GM21423 (cell line): ENCODE measurements at regions not wholly inside any gene's neighbourhood (a gene's known extent, or its start where the extent isn't known, plus 50 kb on each side); places are given as distances from the start of the nearest gene placed in this dataset.
"Not testable (repeated sequence)": the region's sequence is repeated elsewhere in the genome, so short reads cannot be mapped to it uniquely, and the experiment has no call there.

Experiments
- ATAC-seq: cut with Tn5 transposase; IDR thresholded peaks from one replicate; pipeline ENCODE4 v1.9.1; 2021; ENCODE audit warnings: mild to moderate bottlenecking, moderate library complexity; ENCODE audit not compliant: unreplicated experiment

- ATAC-seq = no peak
Observed at GRCh38 chr2:47653902-47654789, 83.4 kb upstream of the KCNK12 start.

DNA sequence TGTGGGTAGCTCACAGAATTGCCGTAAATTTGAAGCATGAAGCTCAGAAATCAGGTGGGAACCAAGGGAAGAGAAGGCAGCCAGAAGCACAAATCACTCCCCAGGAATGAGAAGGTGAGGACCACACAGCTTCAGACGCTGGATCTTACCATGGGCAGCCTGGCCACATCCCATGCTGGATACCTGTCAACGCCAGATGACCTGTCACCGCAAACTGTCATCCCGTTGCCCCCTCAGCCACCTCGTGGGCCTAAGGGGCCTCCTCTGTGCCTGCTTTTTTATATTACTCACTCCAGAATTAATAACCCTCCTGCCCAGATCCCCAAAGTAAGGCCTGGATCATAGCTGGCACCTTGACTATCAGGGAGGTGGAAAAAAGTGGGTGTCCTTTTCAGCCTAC is 82.3 kb upstream of the KCNK12 start:
- no peak for ATAC-seq

DNA sequence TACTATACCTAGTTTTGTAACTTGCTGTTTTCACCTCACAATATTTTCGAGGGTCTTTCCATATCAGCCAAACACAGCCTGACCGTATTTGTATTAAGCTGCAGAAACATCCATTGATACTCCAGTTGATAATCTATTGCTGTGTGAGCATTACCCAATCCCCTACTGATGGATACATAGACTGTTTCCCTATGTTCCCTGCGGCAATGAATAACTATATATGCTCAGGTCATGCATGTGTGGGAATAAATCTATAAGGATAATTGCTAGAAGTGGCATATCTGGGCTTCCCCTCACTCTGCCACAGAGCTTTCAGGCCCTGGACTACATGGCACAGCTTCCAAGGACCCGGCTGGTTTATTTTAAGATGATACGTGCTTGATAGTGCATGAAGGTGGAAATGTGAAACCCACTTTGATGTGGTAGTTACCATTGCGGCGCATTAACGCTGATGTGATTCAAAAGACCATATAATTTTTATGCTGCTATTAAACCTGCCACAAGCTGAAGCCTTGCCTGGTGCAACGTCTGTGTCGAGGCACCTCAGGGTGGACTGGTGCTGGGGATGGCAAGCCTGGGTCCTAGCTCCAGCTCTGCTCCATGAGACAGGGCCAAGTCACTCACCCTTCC is 81.4 kb upstream of the KCNK12 start:
- no peak for ATAC-seq

- ATAC-seq = no peak
Observed at GRCh38 chr2:47651296-47651695, 80.5 kb upstream of the KCNK12 start.

DNA sequence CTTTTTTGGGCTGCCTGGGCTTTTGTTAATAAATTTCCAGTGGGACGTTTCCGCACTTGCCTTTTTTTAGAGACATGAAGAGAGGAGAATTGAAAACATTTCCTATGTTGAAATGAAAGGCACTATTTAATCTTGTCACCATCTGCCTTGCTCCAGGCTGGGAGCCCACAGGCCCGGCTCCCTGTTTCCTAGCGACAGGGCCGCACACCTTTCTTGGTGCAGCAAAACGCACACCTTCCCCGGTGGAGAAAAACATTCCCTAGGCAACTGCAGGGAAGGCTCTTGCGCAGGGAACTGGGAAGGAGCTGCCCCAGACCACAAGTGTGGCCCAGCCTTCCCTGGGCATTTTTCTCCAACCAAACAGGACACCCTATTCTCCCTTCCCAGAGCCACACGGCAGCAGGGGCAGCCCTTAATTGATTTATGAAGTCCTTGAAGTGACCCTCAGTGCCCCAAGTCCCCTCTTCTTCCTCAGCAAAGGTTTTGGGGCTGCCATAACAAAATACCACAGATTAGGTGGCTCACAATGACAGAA is 79.3 kb upstream of the KCNK12 start:
- no peak for ATAC-seq

GRCh38 chr2:47645246-47645645 is 74.5 kb upstream of the KCNK12 start:
- ATAC-seq = no peak

DNA sequence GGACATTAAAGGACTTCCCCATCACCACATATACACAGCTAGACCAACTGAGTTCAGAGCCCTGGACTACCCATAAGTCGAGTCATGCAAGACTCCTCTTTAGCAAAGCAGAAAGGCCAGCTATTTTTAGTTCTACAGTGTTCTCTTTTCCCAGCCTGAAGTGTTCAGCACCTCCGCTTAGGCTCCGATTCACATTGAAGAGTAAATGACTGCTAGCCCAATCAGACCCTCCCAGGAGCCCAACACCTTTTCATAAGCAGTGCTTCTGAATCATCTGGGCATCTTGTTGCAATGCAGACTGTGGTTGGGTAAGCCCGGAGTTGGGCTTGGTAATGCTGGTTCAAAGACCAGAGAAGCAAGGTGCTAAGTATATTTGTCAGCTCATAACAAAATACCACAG is 73.6 kb upstream of the KCNK12 start:
- no peak for ATAC-seq

- no peak for ATAC-seq
Observed at GRCh38 chr2:47641366-47641765, 70.6 kb upstream of the KCNK12 start.

DNA sequence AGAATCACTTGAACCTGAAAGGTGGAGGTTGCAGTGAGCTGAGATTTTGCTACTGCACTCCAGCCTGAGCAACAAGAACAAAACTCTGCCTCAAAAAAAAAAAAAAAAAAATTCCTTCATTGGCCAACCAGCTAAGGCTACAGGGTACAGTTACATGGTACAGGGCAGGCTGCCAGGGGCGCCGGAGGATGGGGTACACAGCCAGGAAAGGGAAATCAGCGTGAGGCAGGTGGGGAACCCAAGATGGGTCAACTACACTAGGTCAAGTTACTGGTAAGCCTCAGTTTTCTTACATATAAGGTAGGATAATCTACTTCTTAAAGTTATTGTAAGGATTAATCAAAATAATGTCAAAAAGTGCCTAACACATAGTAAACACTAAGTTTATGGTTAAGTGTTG is 69.6 kb upstream of the KCNK12 start:
- ATAC-seq = no peak

- ATAC-seq = no peak
Observed at GRCh38 chr2:47639467-47639866, 68.7 kb upstream of the KCNK12 start.

- no peak for ATAC-seq
Observed at GRCh38 chr2:47638430-47638829, 67.6 kb upstream of the KCNK12 start.

DNA sequence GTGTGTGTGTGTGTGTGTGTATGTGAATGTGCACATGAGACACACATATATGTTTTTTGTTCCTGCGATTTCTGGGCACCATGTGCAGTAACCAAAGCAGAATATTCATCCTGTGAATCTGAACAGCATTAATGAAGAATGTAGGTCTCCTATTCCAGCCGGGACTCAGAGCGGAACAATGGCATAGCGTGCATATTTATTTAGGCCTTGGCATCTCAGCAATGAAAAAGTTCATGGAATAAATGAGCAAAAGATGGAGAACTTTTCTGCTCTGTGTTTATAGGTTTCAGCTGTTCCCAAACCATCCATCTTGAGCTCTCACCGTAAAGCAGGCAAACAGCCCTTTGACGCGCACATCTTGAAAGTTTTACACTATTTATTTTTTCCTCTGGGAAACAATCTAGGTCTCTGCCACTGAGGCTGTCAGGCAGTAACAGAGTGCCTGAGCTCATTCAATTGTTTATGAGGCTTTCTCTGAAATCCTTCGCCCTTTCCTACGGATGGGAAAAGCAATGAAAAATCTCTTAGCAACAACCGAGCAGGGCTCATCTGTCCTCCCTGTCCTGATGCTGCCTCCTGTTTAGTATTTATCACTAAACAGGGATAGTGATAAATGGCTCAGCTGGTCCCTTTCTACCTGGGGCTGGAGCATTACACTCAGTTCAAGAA is 65.9 kb upstream of the KCNK12 start:
- no peak for ATAC-seq

DNA sequence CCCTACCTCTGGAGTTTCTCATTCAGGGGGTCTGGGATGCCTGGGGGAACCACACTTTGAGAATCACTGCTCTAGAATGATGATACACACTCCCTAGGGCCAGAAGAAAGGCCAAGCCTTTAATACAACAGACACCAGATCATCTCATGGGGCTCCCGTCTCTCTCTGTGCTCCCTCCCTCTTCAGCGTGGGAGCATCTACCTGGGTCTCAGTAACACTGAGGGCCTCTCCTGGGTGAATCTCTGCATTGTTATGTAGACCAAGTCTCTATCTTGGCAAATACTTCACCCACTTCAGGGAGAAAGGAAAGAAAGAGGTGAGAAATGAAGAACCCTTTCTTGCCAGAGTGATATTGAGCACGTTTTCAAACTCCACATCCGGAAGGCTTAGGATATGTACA is 65.4 kb upstream of the KCNK12 start:
- no peak for ATAC-seq

GRCh38 chr2:47632754-47633153 is 62.0 kb upstream of the KCNK12 start:
- ATAC-seq = no peak

GRCh38 chr2:47631792-47632398 is 61.1 kb upstream of the KCNK12 start:
- ATAC-seq = no peak

GRCh38 chr2:47631306-47631705 is 60.5 kb upstream of the KCNK12 start:
- ATAC-seq = no peak

GRCh38 chr2:47629501-47630460 is 59.0 kb upstream of the KCNK12 start:
- ATAC-seq = no peak

DNA sequence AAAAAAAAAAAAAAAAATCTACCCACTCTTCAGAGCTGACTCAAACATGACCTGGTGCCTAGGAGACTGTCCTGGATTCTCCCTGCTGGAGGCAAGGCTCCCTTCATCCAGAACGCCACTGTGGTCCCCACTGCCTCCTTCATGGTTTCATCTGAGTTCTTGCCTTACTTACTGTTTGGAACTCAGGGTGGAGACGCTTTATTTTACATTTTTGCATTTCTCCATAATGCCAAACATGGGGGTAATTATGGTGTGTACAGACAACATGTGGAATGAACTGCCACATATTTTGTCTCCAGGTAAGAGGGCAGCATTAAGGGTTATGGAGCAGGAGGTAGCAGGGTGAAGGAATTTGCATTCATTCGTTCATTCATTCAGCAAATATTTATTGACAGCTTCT is 58.1 kb upstream of the KCNK12 start:
- ATAC-seq = no peak

DNA sequence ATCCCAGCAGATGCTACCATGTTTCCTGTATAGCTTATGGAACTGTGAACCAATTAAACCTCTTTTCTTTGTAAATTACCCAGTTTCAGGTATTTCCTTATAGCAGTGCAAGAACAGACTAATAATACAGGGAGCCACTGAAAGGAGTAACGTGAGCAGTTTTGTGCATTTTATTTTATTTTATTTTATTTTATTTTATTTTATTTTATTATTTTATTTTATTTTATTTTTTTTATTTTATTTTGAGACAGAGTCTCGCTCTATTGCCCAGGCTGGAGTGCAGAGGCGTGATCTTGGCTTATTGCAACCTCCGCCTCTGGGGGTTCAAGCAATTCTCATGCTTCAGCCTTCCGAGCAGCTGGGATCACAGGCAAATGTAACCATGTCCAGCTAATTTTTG is 55.9 kb upstream of the KCNK12 start:
- ATAC-seq = no peak

GRCh38 chr2:47623140-47623539 is 52.4 kb upstream of the KCNK12 start:
- ATAC-seq = not testable (repeated sequence)
